WERI-Rb-1 (cell line): ENCODE measurements at regions not wholly inside any gene's neighbourhood (a gene's known extent, or its start where the extent isn't known, plus 50 kb on each side); places are given as distances from the start of the nearest gene placed in this dataset.

Source experiments
- DNase-seq: peaks from one replicate; pipeline ENCODE4 v3.0.0-alpha.2; 2020
- H3K27ac ChIP-seq: fragments of 250-450 bp; sonication (Bioruptor Pico); 2 replicates; pipeline ENCODE4 v1.5.1; 2020; ENCODE audit warnings: mild to moderate bottlenecking, moderate library complexity
- H3K27me3 ChIP-seq: fragments of 250-450 bp; sonication (Bioruptor Pico); 2 replicates; pipeline ENCODE4 v1.5.1; 2021; ENCODE audit warnings: mild to moderate bottlenecking, low read depth, moderate library complexity; ENCODE audit not compliant: insufficient read depth, severe bottlenecking
- H3K36me3 ChIP-seq: fragments of 250-450 bp; sonication (Bioruptor Pico); 2 replicates; pipeline ENCODE4 v1.5.1; 2020; ENCODE audit warnings: mild to moderate bottlenecking, moderate library complexity
- H3K4me3 ChIP-seq: 2 replicates; pipeline ENCODE4 v1.5.1; 2011; ENCODE audit warnings: low read depth, mild to moderate bottlenecking, control low read depth, low read length
- H3K9me3 ChIP-seq: fragments of 250-450 bp; sonication (Bioruptor Pico); 2 replicates; pipeline ENCODE4 v1.5.1; 2021; ENCODE audit warnings: mild to moderate bottlenecking, moderate library complexity; ENCODE audit not compliant: severe bottlenecking
- TF ChIP-seq, protein P1 (sequence below): IDR thresholded peaks from 2 replicates; pipeline ENCODE4 v1.5.1; 2011; ENCODE audit warnings: low read depth, mild to moderate bottlenecking, control low read depth, inconsistent platforms, low read length

DNA sequence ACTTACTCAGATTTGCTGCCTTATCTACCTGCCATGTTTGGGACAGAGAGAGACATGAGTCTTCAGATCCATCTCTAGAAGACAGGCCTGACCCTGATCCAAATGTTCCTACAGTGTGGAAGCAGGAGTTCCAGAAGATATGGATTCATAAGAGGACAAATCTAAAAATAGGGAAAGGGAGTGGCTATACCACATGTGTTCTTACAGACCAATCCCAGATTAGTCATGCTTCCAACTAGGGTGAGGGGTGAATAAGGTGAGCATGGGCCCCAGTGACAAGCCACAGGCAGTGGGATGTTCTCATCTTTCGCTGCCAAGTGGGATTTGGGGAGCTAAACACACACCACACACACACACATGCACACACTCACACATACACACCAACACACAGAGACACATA lies 670.7 kb upstream of the CITED2 start:
- Histone ChIP-seq H3K27ac (no peak overlapping the region), H3K9me3 (no peaks in the 10 kb centered on the region), H3K27me3 (no peaks in the 10 kb centered on the region), H3K36me3 (no peaks in the 10 kb centered on the region), H3K4me3 (no peak overlapping the region)
- no peak for DNase-seq
- TF ChIP-seq, protein P1, sequence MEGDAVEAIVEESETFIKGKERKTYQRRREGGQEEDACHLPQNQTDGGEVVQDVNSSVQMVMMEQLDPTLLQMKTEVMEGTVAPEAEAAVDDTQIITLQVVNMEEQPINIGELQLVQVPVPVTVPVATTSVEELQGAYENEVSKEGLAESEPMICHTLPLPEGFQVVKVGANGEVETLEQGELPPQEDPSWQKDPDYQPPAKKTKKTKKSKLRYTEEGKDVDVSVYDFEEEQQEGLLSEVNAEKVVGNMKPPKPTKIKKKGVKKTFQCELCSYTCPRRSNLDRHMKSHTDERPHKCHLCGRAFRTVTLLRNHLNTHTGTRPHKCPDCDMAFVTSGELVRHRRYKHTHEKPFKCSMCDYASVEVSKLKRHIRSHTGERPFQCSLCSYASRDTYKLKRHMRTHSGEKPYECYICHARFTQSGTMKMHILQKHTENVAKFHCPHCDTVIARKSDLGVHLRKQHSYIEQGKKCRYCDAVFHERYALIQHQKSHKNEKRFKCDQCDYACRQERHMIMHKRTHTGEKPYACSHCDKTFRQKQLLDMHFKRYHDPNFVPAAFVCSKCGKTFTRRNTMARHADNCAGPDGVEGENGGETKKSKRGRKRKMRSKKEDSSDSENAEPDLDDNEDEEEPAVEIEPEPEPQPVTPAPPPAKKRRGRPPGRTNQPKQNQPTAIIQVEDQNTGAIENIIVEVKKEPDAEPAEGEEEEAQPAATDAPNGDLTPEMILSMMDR: no peak

DNA sequence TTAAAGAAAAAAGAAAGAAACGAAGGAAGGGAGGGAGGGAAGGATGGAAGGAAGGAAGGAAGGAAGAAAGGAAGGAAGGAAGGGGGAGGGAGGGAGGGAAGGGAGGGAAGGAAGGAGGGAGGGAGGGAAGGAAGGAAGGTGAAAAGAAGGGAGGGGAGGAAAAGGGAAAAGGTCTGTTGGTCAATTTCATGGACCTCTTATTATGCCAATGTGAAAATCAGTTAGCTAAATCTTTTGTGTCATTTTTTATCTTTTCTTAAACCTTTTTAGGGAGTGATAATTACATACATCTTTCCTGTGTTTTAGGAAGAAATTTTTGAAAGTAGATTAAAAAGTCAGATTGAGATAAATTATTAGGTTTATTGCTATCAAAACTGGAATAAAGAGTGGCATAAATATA lies 670.2 kb upstream of the CITED2 start:
- no peak for DNase-seq
- no peak overlapping the region for H3K27ac ChIP-seq
- TF ChIP-seq, protein P1: no peak
- no peaks in the 10 kb centered on the region for H3K36me3 ChIP-seq
- no peaks in the 10 kb centered on the region for H3K9me3 ChIP-seq
- no peak overlapping the region for H3K4me3 ChIP-seq
- H3K27me3 ChIP-seq: no peaks in the 10 kb centered on the region

DNA sequence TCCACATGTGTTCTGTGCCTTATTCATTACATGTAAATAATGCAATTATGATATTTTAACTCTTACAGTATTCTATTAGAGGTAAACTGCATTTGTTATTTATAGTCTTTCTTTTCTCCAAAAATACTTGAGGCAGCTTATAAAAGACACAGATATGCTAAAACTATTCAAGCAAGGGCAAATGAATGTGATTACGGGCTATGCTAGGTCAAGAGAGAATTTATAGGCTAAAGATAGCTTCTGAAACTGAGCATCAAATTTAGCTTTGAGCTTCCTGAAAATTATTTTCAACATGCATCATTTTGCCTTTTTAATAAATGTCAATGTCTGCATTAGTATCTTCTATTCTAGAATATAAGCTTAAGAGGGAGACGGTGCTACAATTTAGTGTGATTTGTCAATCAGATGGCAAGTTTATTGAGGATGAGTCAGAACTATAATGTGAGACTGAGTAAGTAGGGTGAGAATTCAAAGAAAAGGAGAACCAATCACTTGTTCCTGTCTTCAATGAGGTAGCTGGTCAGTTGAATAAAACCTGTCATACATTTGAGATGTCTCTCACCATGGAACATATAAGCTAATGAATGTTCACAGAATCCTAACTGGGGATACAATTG lies 669.4 kb upstream of the CITED2 start:
- Histone ChIP-seq H3K27ac (no peak overlapping the region), H3K9me3 (no peaks in the 10 kb centered on the region), H3K4me3 (no peak overlapping the region), H3K36me3 (no peaks in the 10 kb centered on the region), H3K27me3 (no peaks in the 10 kb centered on the region)
- TF ChIP-seq, protein P1: no peak
- no peak for DNase-seq

DNA sequence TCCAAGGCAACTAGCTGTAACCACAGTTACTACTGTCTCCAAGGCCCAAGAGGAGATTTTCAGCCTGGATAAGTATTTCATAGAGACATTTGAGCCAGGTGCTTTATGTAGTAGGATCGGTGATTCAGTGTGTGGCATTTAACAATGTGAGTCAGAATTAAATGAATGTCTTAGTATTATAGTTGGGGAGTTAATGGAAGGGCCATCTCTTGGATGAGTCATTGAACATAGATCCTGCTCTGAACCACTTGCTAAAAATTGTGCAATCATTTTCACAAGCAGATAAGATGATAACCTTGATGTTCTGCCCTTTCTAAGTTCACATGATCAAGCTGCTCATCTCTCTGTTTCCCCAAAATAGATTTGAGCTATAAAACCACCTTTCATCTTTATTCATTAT lies 668.9 kb upstream of the CITED2 start:
- Histone ChIP-seq H3K36me3 (no peaks in the 10 kb centered on the region), H3K27me3 (no peaks in the 10 kb centered on the region), H3K9me3 (no peaks in the 10 kb centered on the region), H3K27ac (no peak overlapping the region), H3K4me3 (no peak overlapping the region)
- TF ChIP-seq, protein P1: no peak
- DNase-seq: no peak

DNA sequence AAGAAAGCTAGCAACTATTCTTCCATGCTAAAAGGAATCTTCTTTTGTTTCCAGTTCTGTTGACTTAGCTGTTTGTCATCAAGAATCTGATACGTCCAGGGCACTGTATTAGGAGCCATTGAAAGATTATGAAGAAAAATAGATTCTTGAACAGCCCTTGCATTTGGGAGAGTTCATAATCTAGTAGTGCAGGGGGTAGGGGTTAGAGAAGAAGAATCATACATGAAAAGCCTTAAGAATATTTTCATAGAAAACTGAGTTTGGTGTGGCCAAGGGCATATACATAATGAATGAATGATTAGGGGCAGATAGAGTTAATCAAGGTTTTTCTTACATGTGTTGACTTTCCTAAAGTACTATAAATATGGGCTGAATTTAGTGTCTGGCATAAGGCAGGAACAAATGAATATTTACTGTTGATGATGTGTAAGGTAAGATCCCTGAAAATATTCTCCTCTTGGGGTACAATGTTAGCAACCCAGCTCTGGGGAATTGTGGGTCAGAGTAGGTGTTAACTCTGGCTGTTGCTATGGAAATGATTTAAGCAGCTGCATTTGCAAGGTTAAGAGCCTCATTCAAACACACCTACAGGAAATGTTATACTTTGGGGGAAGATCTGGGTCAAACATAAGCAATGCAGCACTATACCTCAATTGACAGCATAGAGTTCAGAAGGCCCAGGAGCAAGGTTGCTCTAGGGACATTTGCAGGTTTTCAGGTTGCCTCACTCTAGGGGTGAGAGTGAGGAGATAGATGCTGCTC lies 667.3 kb upstream of the CITED2 start:
- H3K4me3 ChIP-seq: no peak overlapping the region
- no peaks in the 10 kb centered on the region for H3K27me3 ChIP-seq
- DNase-seq: no peak
- H3K27ac ChIP-seq: no peak overlapping the region
- TF ChIP-seq, protein P1: no peak
- H3K9me3 ChIP-seq: no peaks in the 10 kb centered on the region
- no peaks in the 10 kb centered on the region for H3K36me3 ChIP-seq
